ENCODE measurements at regions not wholly inside any gene's neighbourhood (a gene's known extent, or its start where the extent isn't known, plus 50 kb on each side); places are given as distances from the start of the nearest gene placed in this dataset.

GRCh38 chr6:82032444-82032843 lies 215.1 kb downstream of the IBTK start (continued):
- no peak for TF ChIP-seq FOXJ3 (CRISPR knock-in tag; IDR thresholded peaks at IDR 0.05; ENCODE audit: borderline replicate concordance)

GRCh38 chr6:82030761-82031503 lies 216.6 kb downstream of the IBTK start:
- ATAC-seq (no peak), DNase-seq (ENCODE audit: low spot score) (no peak)
- ChIA-PET CTCF (interaction anchor here (1.2 kb wide), 1 partner anchor 10 kb away, joined by 3 read pairs; no protein-coding TSS in a partner anchor), POLR2A (no interaction called here)
- no peaks in the 10 kb centered on the region for H3K36me3 Mint-ChIP-seq
- no peak overlapping the region for H3K27ac Mint-ChIP-seq
- no peaks in the 10 kb centered on the region for H3K9me3 Mint-ChIP-seq
- H3K4me1 Mint-ChIP-seq = no peaks in the 10 kb centered on the region
- no peak for TF ChIP-seq JUN (CRISPR knock-in tag; IDR thresholded peaks at IDR 0.05)
- TF ChIP-seq IRF1 (CRISPR knock-in tag; IDR thresholded peaks at IDR 0.05) = no peak
- TF ChIP-seq USF2 (CRISPR knock-in tag; IDR thresholded peaks at IDR 0.05) = no peak
- TF ChIP-seq USF1 (CRISPR knock-in tag; IDR thresholded peaks at IDR 0.05) = no peak
- no peak for TF ChIP-seq ZNF396 (CRISPR knock-in tag; IDR thresholded peaks at IDR 0.05; ENCODE audit: borderline replicate concordance)
- TF ChIP-seq ZBTB21 (CRISPR knock-in tag; IDR thresholded peaks at IDR 0.05; ENCODE audit: borderline replicate concordance) = no peak
- TF ChIP-seq FOXJ3 (CRISPR knock-in tag; IDR thresholded peaks at IDR 0.05; ENCODE audit: borderline replicate concordance) = no peak
- TF ChIP-seq ATF3 (CRISPR knock-in tag; conservative IDR thresholded peaks at IDR 0.05) = no peak
- TF ChIP-seq ZNF232 (CRISPR knock-in tag; IDR thresholded peaks at IDR 0.05) = no peak
- no peak for TF ChIP-seq ELF4 (CRISPR knock-in tag; IDR thresholded peaks at IDR 0.05; ENCODE audit: low read depth)
- no peaks in the 10 kb centered on the region for H3K27me3 Mint-ChIP-seq (ENCODE audit: low read depth)
- no peak overlapping the region for H3K4me3 Mint-ChIP-seq

- no peaks in the 10 kb centered on the region for H3K36me3 Mint-ChIP-seq
- no peak for DNase-seq (ENCODE audit: low spot score)
- no peaks in the 10 kb centered on the region for H3K4me1 Mint-ChIP-seq
- ChIA-PET POLR2A (no interaction called here), CTCF (interaction anchor here (1.2 kb wide), 1 partner anchor 10 kb away, joined by 3 read pairs; no protein-coding TSS in a partner anchor)
- H3K9me3 Mint-ChIP-seq = no peaks in the 10 kb centered on the region
- no peak for ATAC-seq
- H3K27ac Mint-ChIP-seq = no peak overlapping the region
- H3K4me3 Mint-ChIP-seq = no peak overlapping the region
- no peaks in the 10 kb centered on the region for H3K27me3 Mint-ChIP-seq (ENCODE audit: low read depth)
- TF ChIP-seq ELF4 (CRISPR knock-in tag; IDR thresholded peaks at IDR 0.05; ENCODE audit: low read depth) = no peak
- no peak for TF ChIP-seq ATF1 (CRISPR knock-in tag; IDR thresholded peaks at IDR 0.05)
- no peak for TF ChIP-seq JAZF1 (CRISPR knock-in tag; IDR thresholded peaks at IDR 0.05)
- TF ChIP-seq CBFB (CRISPR knock-in tag; IDR thresholded peaks at IDR 0.05; ENCODE audit: low read depth) = no peak
- TF ChIP-seq ZNF232 (CRISPR knock-in tag; IDR thresholded peaks at IDR 0.05) = no peak
- no peak for TF ChIP-seq ZNF263 (CRISPR knock-in tag; IDR thresholded peaks at IDR 0.05; ENCODE audit: low read depth)
- no peak for TF ChIP-seq NFE2L1 (CRISPR knock-in tag; IDR thresholded peaks at IDR 0.05)
- TF ChIP-seq TCF7 (CRISPR knock-in tag; IDR thresholded peaks at IDR 0.05; ENCODE audit: low read depth) = no peak
- no peak for TF ChIP-seq ETV6 (CRISPR knock-in tag; IDR thresholded peaks at IDR 0.05)
- no peak for TF ChIP-seq SOX15 (CRISPR knock-in tag; IDR thresholded peaks at IDR 0.05)
- TF ChIP-seq TP53 (CRISPR knock-in tag; IDR thresholded peaks at IDR 0.05) = no peak
- TF ChIP-seq JUN (CRISPR knock-in tag; IDR thresholded peaks at IDR 0.05) = no peak
- TF ChIP-seq ATF3 (CRISPR knock-in tag; conservative IDR thresholded peaks at IDR 0.05) = no peak
- no peak for TF ChIP-seq ZNF219 (CRISPR knock-in tag; IDR thresholded peaks at IDR 0.05; ENCODE audit: borderline replicate concordance)
- no peak for TF ChIP-seq GRHL2 (CRISPR knock-in tag; IDR thresholded peaks at IDR 0.05; ENCODE audit: insufficient replicate concordance, severe bottlenecking)
- no peak for TF ChIP-seq ZNF281 (CRISPR knock-in tag; IDR thresholded peaks at IDR 0.05)
- TF ChIP-seq PRDM15 (CRISPR knock-in tag; IDR thresholded peaks at IDR 0.05) = no peak
- no peak for TF ChIP-seq ZNF121 (CRISPR knock-in tag; IDR thresholded peaks at IDR 0.05)
Observed at GRCh38 chr6:82030301-82030700, 217.2 kb downstream of the IBTK start.

Measured in WTC11 (cell line).